ENCODE measurements at regions not wholly inside any gene's neighbourhood (a gene's known extent, or its start where the extent isn't known, plus 50 kb on each side); places are given as distances from the start of the nearest gene placed in this dataset.

- TF ChIP-seq POLR2A (IDR thresholded peaks at IDR 0.05; ENCODE audit: low read depth, low read length): no peak
- TF ChIP-seq CTCF (conservative IDR thresholded peaks at IDR 0.05; ENCODE audit: low read depth, low read length): no peak
- no peak for TF ChIP-seq MAFK (IDR thresholded peaks at IDR 0.05; ENCODE audit: low read depth, low read length)
- no peak for TF ChIP-seq FOS (IDR thresholded peaks at IDR 0.05; ENCODE audit: low read depth, low read length)
- no peak for TF ChIP-seq SMC3 (IDR thresholded peaks at IDR 0.05; ENCODE audit: low read depth, low read length)
Measured at GRCh38 chr13:80036845-80037504, 304.0 kb downstream of the SPRY2 start.

Data from IMR-90 (cell line).